Activated naive CD4-positive, alpha-beta T cell treated with anti-CD3 and anti-CD28 coated beads, Interleukin-2, amount 10 ng/mL, durations not matched to agents 7 days and 5 days (primary cell): ENCODE measurements at regions not wholly inside any gene's neighbourhood (a gene's known extent, or its start where the extent isn't known, plus 50 kb on each side); places are given as distances from the start of the nearest gene placed in this dataset.
"Not testable (repeated sequence)": the region's sequence is repeated elsewhere in the genome, so short reads cannot be mapped to it uniquely, and the experiment has no call there.

ENCODE experiments used
- CTCF ChIA-PET: fragments of 350-600 bp; sonication (Branson Sonifier 250); formaldehyde crosslinking; loops from one replicate; lab custom pipeline; 2021; ENCODE audit warnings: antibody characterized with exemption; lab: Charles Lee
- DNase-seq: peaks from one replicate; pipeline ENCODE4 v3.0.0-alpha.2; 2020
- H3K27ac Mint-ChIP-seq: one replicate; pipeline ENCODE4 v1.8.0; 2021; ENCODE audit warnings: mild to moderate bottlenecking, moderate library complexity, mixed read lengths
- H3K27me3 Mint-ChIP-seq: one replicate; pipeline ENCODE4 v1.8.0; 2021; ENCODE audit warnings: mild to moderate bottlenecking, mixed read lengths
- H3K36me3 Mint-ChIP-seq: one replicate; pipeline ENCODE4 v1.8.0; 2021; ENCODE audit warnings: mixed read lengths
- H3K4me1 Mint-ChIP-seq: one replicate; pipeline ENCODE4 v1.8.0; 2021; ENCODE audit warnings: mixed read lengths
- H3K4me3 Mint-ChIP-seq: one replicate; pipeline ENCODE4 v1.8.0; 2021; ENCODE audit warnings: mild to moderate bottlenecking, moderate library complexity, mixed read lengths
- H3K9me3 Mint-ChIP-seq: one replicate; pipeline ENCODE4 v1.8.0; 2021; ENCODE audit warnings: mixed read lengths

GRCh38 chr14:97138801-97139200, 341.6 kb downstream of the VRK1 start:
- Mint-ChIP-seq H3K27me3 (peaks cover 7% of the 10 kb centered on the region), H3K27ac (no peak overlapping the region), H3K4me3 (no peak overlapping the region), H3K9me3 (peaks cover 9% of the 10 kb centered on the region), H3K36me3 (no peaks in the 10 kb centered on the region), H3K4me1 (peaks cover 10% of the 10 kb centered on the region)
- CTCF ChIA-PET, result no interaction called here
- DNase-seq, result no peak

- Mint-ChIP-seq H3K4me3 (no peak overlapping the region), H3K9me3 (no peaks in the 10 kb centered on the region), H3K36me3 (no peaks in the 10 kb centered on the region), H3K27me3 (peaks cover 15% of the 10 kb centered on the region), H3K27ac (no peak overlapping the region), H3K4me1 (no peaks in the 10 kb centered on the region)
- no peak for DNase-seq
- CTCF ChIA-PET, result interaction anchor here (0.6 kb wide), 1 partner anchor 499 kb away, joined by 3 read pairs; no protein-coding TSS in a partner anchor
These were observed 345.8 kb downstream of the VRK1 start for GRCh38 chr14:97143011-97143410.

- H3K27me3 Mint-ChIP-seq, result peaks cover 15% of the 10 kb centered on the region
- no peaks in the 10 kb centered on the region for H3K9me3 Mint-ChIP-seq
- H3K27ac Mint-ChIP-seq, result no peak overlapping the region
- no peaks in the 10 kb centered on the region for H3K36me3 Mint-ChIP-seq
- H3K4me3 Mint-ChIP-seq, result no peak overlapping the region
- no peak for DNase-seq
- H3K4me1 Mint-ChIP-seq, result no peaks in the 10 kb centered on the region
- CTCF ChIA-PET, result interaction anchor here (0.6 kb wide), 1 partner anchor 499 kb away, joined by 3 read pairs; no protein-coding TSS in a partner anchor
These were observed 346.3 kb downstream of the VRK1 start for GRCh38 chr14:97143456-97143855.

GRCh38 chr14:97148021-97148420, 350.8 kb downstream of the VRK1 start:
- H3K9me3 Mint-ChIP-seq, H3K36me3 Mint-ChIP-seq, DNase-seq, H3K4me1 Mint-ChIP-seq, H3K27ac Mint-ChIP-seq, CTCF ChIA-PET, H3K4me3 Mint-ChIP-seq: not testable (repeated sequence)
- peaks cover 31% of the 10 kb centered on the region for H3K27me3 Mint-ChIP-seq

GRCh38 chr14:97149775-97150174, 352.6 kb downstream of the VRK1 start:
- Mint-ChIP-seq H3K9me3 (no peaks in the 10 kb centered on the region), H3K27ac (no peak overlapping the region), H3K4me1 (no peaks in the 10 kb centered on the region), H3K36me3 (no peaks in the 10 kb centered on the region), H3K27me3 (peaks cover 33% of the 10 kb centered on the region), H3K4me3 (no peak overlapping the region)
- CTCF ChIA-PET, result no interaction called here
- DNase-seq, result no peak

- CTCF ChIA-PET, result no interaction called here
- no peaks in the 10 kb centered on the region for H3K4me1 Mint-ChIP-seq
- H3K9me3 Mint-ChIP-seq, result no peaks in the 10 kb centered on the region
- no peak overlapping the region for H3K4me3 Mint-ChIP-seq
- H3K27me3 Mint-ChIP-seq, result peaks cover 34% of the 10 kb centered on the region
- DNase-seq, result no peak
- no peak overlapping the region for H3K27ac Mint-ChIP-seq
- H3K36me3 Mint-ChIP-seq, result no peaks in the 10 kb centered on the region
These were observed 356.3 kb downstream of the VRK1 start for GRCh38 chr14:97153527-97153926.

GRCh38 chr14:97155320-97155719, 358.1 kb downstream of the VRK1 start:
- H3K4me3 Mint-ChIP-seq, result no peak overlapping the region
- no peaks in the 10 kb centered on the region for H3K4me1 Mint-ChIP-seq
- peak overlapping the region; percentile 31 for H3K27ac Mint-ChIP-seq
- peaks cover 26% of the 10 kb centered on the region for H3K27me3 Mint-ChIP-seq
- DNase-seq, result no peak
- H3K36me3 Mint-ChIP-seq, result no peaks in the 10 kb centered on the region
- CTCF ChIA-PET, result no interaction called here
- peaks cover 12% of the 10 kb centered on the region for H3K9me3 Mint-ChIP-seq

GRCh38 chr14:97155814-97156213, 358.6 kb downstream of the VRK1 start:
- no peak overlapping the region for H3K4me3 Mint-ChIP-seq
- H3K27me3 Mint-ChIP-seq, result peaks cover 21% of the 10 kb centered on the region
- DNase-seq, result no peak
- H3K36me3 Mint-ChIP-seq, result no peaks in the 10 kb centered on the region
- peak overlapping the region; percentile 31 for H3K27ac Mint-ChIP-seq
- no peaks in the 10 kb centered on the region for H3K4me1 Mint-ChIP-seq
- peaks cover 14% of the 10 kb centered on the region for H3K9me3 Mint-ChIP-seq
- CTCF ChIA-PET, result no interaction called here

- no peak overlapping the region for H3K4me3 Mint-ChIP-seq
- H3K27me3 Mint-ChIP-seq, result peaks cover 19% of the 10 kb centered on the region
- H3K27ac Mint-ChIP-seq, result no peak overlapping the region
- DNase-seq, result no peak
- no peaks in the 10 kb centered on the region for H3K36me3 Mint-ChIP-seq
- CTCF ChIA-PET, result no interaction called here
- no peaks in the 10 kb centered on the region for H3K4me1 Mint-ChIP-seq
- H3K9me3 Mint-ChIP-seq, result peaks cover 14% of the 10 kb centered on the region
These were observed 359.5 kb downstream of the VRK1 start for GRCh38 chr14:97156705-97157104.

- Mint-ChIP-seq H3K4me1 (no peaks in the 10 kb centered on the region), H3K9me3 (peaks cover 14% of the 10 kb centered on the region), H3K36me3 (no peaks in the 10 kb centered on the region), H3K4me3 (no peak overlapping the region), H3K27ac (no peak overlapping the region), H3K27me3 (peaks cover 20% of the 10 kb centered on the region)
- no peak for DNase-seq
- CTCF ChIA-PET, result no interaction called here
These were observed 360.9 kb downstream of the VRK1 start for GRCh38 chr14:97158102-97158501.

GRCh38 chr14:97159124-97159523, 361.9 kb downstream of the VRK1 start:
- no peaks in the 10 kb centered on the region for H3K36me3 Mint-ChIP-seq
- DNase-seq, result no peak
- no peak overlapping the region for H3K27ac Mint-ChIP-seq
- CTCF ChIA-PET, result no interaction called here
- H3K9me3 Mint-ChIP-seq, result peaks cover 14% of the 10 kb centered on the region
- peaks cover 17% of the 10 kb centered on the region for H3K27me3 Mint-ChIP-seq
- H3K4me1 Mint-ChIP-seq, result no peaks in the 10 kb centered on the region
- no peak overlapping the region for H3K4me3 Mint-ChIP-seq

- peaks cover 4% of the 10 kb centered on the region for H3K27me3 Mint-ChIP-seq
- H3K4me1 Mint-ChIP-seq, result no peaks in the 10 kb centered on the region
- CTCF ChIA-PET, result no interaction called here
- H3K36me3 Mint-ChIP-seq, result no peaks in the 10 kb centered on the region
- no peak for DNase-seq
- H3K27ac Mint-ChIP-seq, result no peak overlapping the region
- H3K4me3 Mint-ChIP-seq, result no peak overlapping the region
- H3K9me3 Mint-ChIP-seq, result peaks cover 14% of the 10 kb centered on the region
These were observed 365.4 kb downstream of the VRK1 start for GRCh38 chr14:97162621-97163020.

GRCh38 chr14:97164021-97164420, 366.8 kb downstream of the VRK1 start:
- Mint-ChIP-seq H3K4me1 (no peaks in the 10 kb centered on the region), H3K4me3 (no peak overlapping the region), H3K9me3 (peaks cover 10% of the 10 kb centered on the region), H3K36me3 (no peaks in the 10 kb centered on the region), H3K27me3 (peaks cover 6% of the 10 kb centered on the region), H3K27ac (no peak overlapping the region)
- DNase-seq, result no peak
- CTCF ChIA-PET, result no interaction called here

GRCh38 chr14:97166497-97166896, 369.3 kb downstream of the VRK1 start:
- Mint-ChIP-seq H3K36me3 (no peaks in the 10 kb centered on the region), H3K27me3 (peaks cover 9% of the 10 kb centered on the region), H3K27ac (no peak overlapping the region), H3K4me1 (no peaks in the 10 kb centered on the region), H3K4me3 (no peak overlapping the region), H3K9me3 (no peaks in the 10 kb centered on the region)
- no peak for DNase-seq
- CTCF ChIA-PET, result no interaction called here

GRCh38 chr14:97167577-97167976, 370.4 kb downstream of the VRK1 start:
- H3K27ac Mint-ChIP-seq, CTCF ChIA-PET, H3K27me3 Mint-ChIP-seq: not testable (repeated sequence)

GRCh38 chr14:97172644-97173043, 375.5 kb downstream of the VRK1 start:
- Mint-ChIP-seq H3K36me3 (no peaks in the 10 kb centered on the region), H3K27ac (no peak overlapping the region), H3K4me3 (no peak overlapping the region), H3K4me1 (peaks cover 6% of the 10 kb centered on the region), H3K9me3 (no peaks in the 10 kb centered on the region), H3K27me3 (peaks cover 12% of the 10 kb centered on the region)
- CTCF ChIA-PET, result no interaction called here
- DNase-seq, result no peak

More at GRCh38 chr14:97167577-97167976, 370.4 kb downstream of the VRK1 start:
- not testable (repeated sequence) for H3K36me3 Mint-ChIP-seq, H3K4me3 Mint-ChIP-seq, H3K4me1 Mint-ChIP-seq, DNase-seq, H3K9me3 Mint-ChIP-seq
